GM20000 (cell line): ENCODE measurements at regions not wholly inside any gene's neighbourhood (a gene's known extent, or its start where the extent isn't known, plus 50 kb on each side); places are given as distances from the start of the nearest gene placed in this dataset.

ENCODE experiments used
- DNase-seq: peaks from one replicate; pipeline ENCODE4 v3.0.0; 2012; ENCODE audit warnings: low spot score
- CTCF ChIP-seq: IDR thresholded peaks from 2 replicates; pipeline ENCODE4 v1.5.1; 2012; ENCODE audit warnings: mild to moderate bottlenecking, control low read depth; ENCODE audit errors: extremely low read depth, missing control alignments

GRCh38 chr2:58516695-58517094 lies 275.6 kb upstream of the FANCL start:
- no peak for DNase-seq
- no peak for TF ChIP-seq CTCF

- TF ChIP-seq CTCF = no peak
- DNase-seq = no peak
Observed at GRCh38 chr2:58515827-58516573, 274.9 kb upstream of the FANCL start.

DNA sequence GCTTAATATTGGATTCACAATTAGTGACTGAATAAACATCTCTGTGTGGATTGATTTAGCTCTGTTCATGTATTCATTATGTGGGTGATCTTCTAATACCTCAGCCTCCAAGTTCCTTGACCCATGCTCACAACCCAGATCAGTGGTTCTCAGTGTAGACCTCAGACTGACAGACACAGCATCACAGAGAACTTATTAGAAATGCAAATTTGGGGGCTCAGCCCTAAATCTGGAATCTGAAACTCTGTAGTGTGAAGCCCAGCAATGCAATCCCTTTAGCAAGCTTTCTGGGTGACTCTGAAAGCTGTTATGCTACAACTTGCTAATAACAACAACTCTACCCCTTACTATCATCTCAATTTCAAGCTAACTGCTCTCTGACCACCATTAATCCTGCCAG lies 273.1 kb upstream of the FANCL start:
- TF ChIP-seq CTCF = no peak
- no peak for DNase-seq

GRCh38 chr2:58512878-58513277 lies 271.8 kb upstream of the FANCL start:
- no peak for TF ChIP-seq CTCF
- no peak for DNase-seq

- no peak for TF ChIP-seq CTCF
- DNase-seq = no peak
Observed at GRCh38 chr2:58508006-58508405, 266.9 kb upstream of the FANCL start.

DNA sequence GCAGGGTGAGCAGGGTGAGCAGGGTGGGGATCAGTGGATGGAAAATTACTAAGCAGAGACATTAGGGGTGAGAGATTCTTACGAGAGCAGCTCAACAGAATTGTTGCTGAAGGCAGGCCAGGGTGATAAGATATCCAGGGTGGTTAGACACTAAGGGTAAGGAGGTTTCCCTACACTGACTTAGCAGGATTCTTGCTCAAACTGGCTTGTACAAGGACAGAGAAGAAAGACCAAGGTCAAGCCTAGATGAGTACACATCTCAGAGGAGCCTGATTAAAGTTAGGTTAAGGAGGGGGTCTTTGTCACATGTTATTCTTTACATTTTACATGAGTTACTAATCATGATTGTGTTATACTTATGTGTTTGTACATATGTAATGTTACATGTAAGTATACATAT lies 262.8 kb upstream of the FANCL start:
- no peak for TF ChIP-seq CTCF
- no peak for DNase-seq

DNA sequence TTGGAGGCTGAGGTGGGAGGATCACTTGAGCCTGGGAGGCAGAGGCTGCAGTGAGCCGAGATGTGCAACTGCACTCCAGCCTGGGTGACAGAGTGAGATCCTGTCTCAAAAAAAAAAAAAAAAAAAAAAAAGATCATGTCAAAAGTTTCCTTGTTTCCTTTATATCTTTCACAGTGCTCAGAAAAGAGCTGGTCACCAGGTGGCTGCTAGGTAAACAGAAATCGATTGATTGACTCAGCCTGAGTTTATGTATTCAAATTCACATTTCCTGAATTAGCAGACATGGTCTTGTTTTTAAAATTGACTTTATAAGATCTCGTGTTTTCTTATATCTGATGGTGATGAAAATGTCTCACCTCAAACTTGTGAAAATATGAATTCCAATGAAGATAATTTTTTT lies 261.8 kb upstream of the FANCL start:
- no peak for TF ChIP-seq CTCF
- DNase-seq = no peak
